GM12878 (cell line): ENCODE measurements at regions not wholly inside any gene's neighbourhood (a gene's known extent, or its start where the extent isn't known, plus 50 kb on each side); places are given as distances from the start of the nearest gene placed in this dataset.

ENCODE experiments used
- ATAC-seq: fragments of 200-7000 bp; cut with Tn5 transposase; 3 replicates; pipeline ENCODE4 v1.9.1; 2020; ENCODE audit warnings: mild to moderate bottlenecking, moderate library complexity
- BruUV-seq: library from RNA; stranded (reverse); fragments of 400-500 nt; replicated peaks from 2 replicates; lab custom pipeline; 2021; lab: Mats Ljungman, UMichigan
- CTCF ChIA-PET: fragments of 300-600 bp; sonication (Branson Sonifier 250); formaldehyde crosslinking; extraction: SDS; loops from one replicate; lab custom pipeline; 2021; ENCODE audit warnings: inconsistent platforms; lab: Yijun Ruan, JAX
- POLR2A ChIA-PET: fragments of 350-600 bp; formaldehyde crosslinking; extraction: SDS; loops from one replicate; lab custom pipeline; 2021; ENCODE audit warnings: inconsistent platforms; lab: Charles Lee
- RAD21 ChIA-PET: fragments of 300-600 bp; sonication (Branson Sonifier 250); formaldehyde crosslinking; loops from one replicate; lab custom pipeline; 2023; ENCODE audit warnings: antibody characterized with exemption; ENCODE audit not compliant: unreplicated experiment; lab: Charles Lee
- SMC1A ChIA-PET: fragments of 300-600 bp; sonication (Branson Sonifier 250); formaldehyde crosslinking; loops from one replicate; lab custom pipeline; 2023; ENCODE audit not compliant: unreplicated experiment, uncharacterized antibody; lab: Charles Lee
- DNase-seq: peaks from one replicate; pipeline ENCODE4 v3.0.0-alpha.2; 2011; ENCODE audit warnings: low read depth, low spot score
- FAIRE-seq: peaks from 3 replicates; lab custom pipeline; 2011; peaks lifted over from hg19 to GRCh38; lab: Jason Lieb, UNC
- H2AFZ ChIP-seq: 2 replicates; pipeline ENCODE4 v1.6.0; 2011; ENCODE audit warnings: low read depth, low read length, control low read depth; ENCODE audit not compliant: control insufficient read depth
- H3K27ac ChIP-seq: 2 replicates; pipeline ENCODE4 v1.5.1; 2011; ENCODE audit warnings: control low read depth; ENCODE audit not compliant: control insufficient read depth, insufficient read depth
- H3K27me3 ChIP-seq, 2 experiments: replicated peaks in 1 of 2; 2 replicates each; pipeline versions ENCODE4 v1.6.0 to v1.6.1; 2011; ENCODE audit warnings: low read length in 1 of 2; ENCODE audit not compliant: control insufficient read depth in 2 of 2, insufficient read depth in 2 of 2
- H3K36me3 ChIP-seq, 2 experiments: 2 replicates each; pipeline ENCODE4 v1.5.1; 2011; ENCODE audit warnings: low read length in 1 of 2; ENCODE audit not compliant: control insufficient read depth in 2 of 2, insufficient read depth in 2 of 2
- H3K4me1 ChIP-seq: 2 replicates; pipeline ENCODE4 v1.6.1; 2011; ENCODE audit warnings: mild to moderate bottlenecking, low read length, moderate library complexity, mixed read lengths; ENCODE audit not compliant: control insufficient read depth, insufficient read depth
- H3K4me2 ChIP-seq: 2 replicates; pipeline ENCODE4 v1.6.0; 2011; ENCODE audit warnings: control low read depth; ENCODE audit not compliant: control insufficient read depth, insufficient read depth
- H3K4me3 ChIP-seq: fragments of 200-600 bp; sonication (generic); 2 replicates; pipeline ENCODE4 v1.5.1; 2016
- H3K79me2 ChIP-seq: 2 replicates; pipeline ENCODE4 v1.6.0; 2011; ENCODE audit warnings: low read length; ENCODE audit not compliant: control insufficient read depth, insufficient read depth
- H3K9ac ChIP-seq: 2 replicates; pipeline ENCODE4 v1.8.0; 2011; ENCODE audit warnings: low read length, control low read depth, mixed read lengths; ENCODE audit not compliant: control insufficient read depth, insufficient read depth
- H3K9me3 ChIP-seq: replicated peaks from 3 replicates; pipeline ENCODE4 v1.5.1; 2011; ENCODE audit warnings: mild to moderate bottlenecking, low read length; ENCODE audit not compliant: control insufficient read depth, insufficient read depth
- H4K20me1 ChIP-seq: 2 replicates; pipeline ENCODE4 v1.6.0; 2011; ENCODE audit not compliant: control insufficient read depth, insufficient read depth
- CEBPB ChIP-seq, 2 experiments: fragments of 150-350 bp in 1 of 2; IDR thresholded peaks; 2 replicates each; pipeline ENCODE4 v1.6.1; 2012 to 2014; ENCODE audit warnings: low read depth in 2 of 2, low read length in 2 of 2, borderline replicate concordance in 1 of 2, inconsistent platforms in 1 of 2
- FOXM1 ChIP-seq: IDR thresholded peaks from 2 replicates; pipeline ENCODE4 v1.6.1; 2012; ENCODE audit warnings: low read depth, mild to moderate bottlenecking, inconsistent platforms, low read length, moderate library complexity
- KDM1A ChIP-seq: fragments of 200-600 bp; sonication (generic); IDR thresholded peaks from 2 replicates; pipeline ENCODE4 v1.6.1; 2016; ENCODE audit warnings: borderline replicate concordance
- MXI1 ChIP-seq: fragments of 150-350 bp; IDR thresholded peaks from 2 replicates; pipeline ENCODE4 v1.6.1; 2011; ENCODE audit warnings: low read depth, mild to moderate bottlenecking, inconsistent platforms, low read length, improper control_type of control experiment
- NFYA ChIP-seq: IDR thresholded peaks from 2 replicates; pipeline ENCODE4 v1.6.1; 2011; ENCODE audit warnings: low read depth, mild to moderate bottlenecking, low read length, improper control_type of control experiment, borderline replicate concordance
- ZNF622 ChIP-seq: fragments of 450-650 bp; IDR thresholded peaks from 2 replicates; pipeline ENCODE4 v1.6.1; 2017; ENCODE audit warnings: mild to moderate bottlenecking, inconsistent platforms
- WGBS: methylation state at CpG from one replicate; pipeline ENCODE4 v1.1.6; 2016; ENCODE audit warnings: low lambda C conversion rate; ENCODE audit not compliant: insufficient replicate concordance, insufficient coverage; ENCODE audit errors: missing lambda C conversion rate; 5-methylcytosine and 5-hydroxymethylcytosine counted together
- in situ Hi-C: fragments of 300-500 bp; cut with MboI; formaldehyde crosslinking; loops from 9 replicates; pipeline ENCODE4 v1.14.3; 2018; ENCODE audit warnings: mixed read lengths
- intact Hi-C: fragments of 100-400 bp; cut with micrococcal nuclease; formaldehyde crosslinking; loops from one replicate; pipeline ENCODE4 v1.14.2; 2022; ENCODE audit not compliant: unreplicated experiment
- TF ChIP-seq, protein P1 (sequence below): fragments of 450-650 bp; IDR thresholded peaks from 2 replicates; pipeline ENCODE4 v1.6.1; 2017; ENCODE audit warnings: mild to moderate bottlenecking, moderate library complexity
- TF ChIP-seq, protein P2 (sequence below): IDR thresholded peaks from 2 replicates; pipeline ENCODE4 v1.6.1; 2012; ENCODE audit warnings: low read depth, low read length, improper control_type of control experiment
- TF ChIP-seq, protein P3 (sequence below): IDR thresholded peaks from 2 replicates; pipeline ENCODE4 v1.6.1; 2011; ENCODE audit warnings: borderline replicate concordance, low read depth, mild to moderate bottlenecking, moderate library complexity, mixed read lengths, low read length; ENCODE audit not compliant: insufficient read depth; ENCODE audit errors: extremely low read length

DNA sequence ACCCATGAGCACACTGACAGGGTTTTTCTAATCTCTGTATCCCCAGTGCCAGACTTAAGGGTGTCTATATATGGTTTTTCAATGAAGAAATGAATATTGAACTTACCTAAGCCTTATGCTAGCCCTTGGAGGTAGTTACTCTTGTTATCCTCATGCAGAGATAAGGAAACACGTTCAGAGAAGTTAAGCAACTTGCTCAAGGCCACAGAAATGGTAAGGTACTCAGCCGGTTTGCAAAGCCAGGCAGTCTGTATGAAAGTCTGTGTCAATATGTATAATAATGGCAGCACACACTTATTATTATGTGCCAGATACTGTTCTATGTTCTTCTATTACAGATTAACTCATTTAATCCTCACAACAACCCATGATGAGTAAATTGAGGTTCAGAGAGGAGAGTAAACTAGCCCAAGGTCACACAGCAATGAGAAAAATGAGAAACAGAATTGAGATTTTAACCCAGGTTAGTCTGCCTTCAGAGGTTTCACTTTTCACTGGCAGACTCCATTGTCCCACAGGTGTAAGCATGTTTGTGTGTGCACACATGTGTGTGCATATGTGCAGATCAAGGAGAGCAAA lies 54.6 kb upstream of the CSF3R start:
- Histone ChIP-seq H3K27ac (no peak overlapping the region), H3K79me2 (no peaks in the 10 kb centered on the region), H3K9ac (no peak overlapping the region), H3K36me3 (no peaks in the 10 kb centered on the region), H3K4me3 (no peak overlapping the region), H3K27me3 (no peaks in the 10 kb centered on the region), H3K9me3 (no peaks in the 10 kb centered on the region), H3K4me1 (no peaks in the 10 kb centered on the region), H4K20me1 (no peaks in the 10 kb centered on the region), H2AFZ (no peak overlapping the region), H3K4me2 (no peak overlapping the region)
- DNase-seq (no peak), ATAC-seq (no peak), FAIRE-seq (no peak)
- POLR2A ChIA-PET, result no interaction called here
- SMC1A ChIA-PET, result no interaction called here
- CTCF ChIA-PET, result no interaction called here
- intact Hi-C loops (no loop called here), in situ Hi-C loops (no loop called here)
- BruUV-seq, result no TSS peak
- WGBS, result 30% methylated on average over 2 of the region's 2 CpGs
- TF ChIP-seq, protein P1, sequence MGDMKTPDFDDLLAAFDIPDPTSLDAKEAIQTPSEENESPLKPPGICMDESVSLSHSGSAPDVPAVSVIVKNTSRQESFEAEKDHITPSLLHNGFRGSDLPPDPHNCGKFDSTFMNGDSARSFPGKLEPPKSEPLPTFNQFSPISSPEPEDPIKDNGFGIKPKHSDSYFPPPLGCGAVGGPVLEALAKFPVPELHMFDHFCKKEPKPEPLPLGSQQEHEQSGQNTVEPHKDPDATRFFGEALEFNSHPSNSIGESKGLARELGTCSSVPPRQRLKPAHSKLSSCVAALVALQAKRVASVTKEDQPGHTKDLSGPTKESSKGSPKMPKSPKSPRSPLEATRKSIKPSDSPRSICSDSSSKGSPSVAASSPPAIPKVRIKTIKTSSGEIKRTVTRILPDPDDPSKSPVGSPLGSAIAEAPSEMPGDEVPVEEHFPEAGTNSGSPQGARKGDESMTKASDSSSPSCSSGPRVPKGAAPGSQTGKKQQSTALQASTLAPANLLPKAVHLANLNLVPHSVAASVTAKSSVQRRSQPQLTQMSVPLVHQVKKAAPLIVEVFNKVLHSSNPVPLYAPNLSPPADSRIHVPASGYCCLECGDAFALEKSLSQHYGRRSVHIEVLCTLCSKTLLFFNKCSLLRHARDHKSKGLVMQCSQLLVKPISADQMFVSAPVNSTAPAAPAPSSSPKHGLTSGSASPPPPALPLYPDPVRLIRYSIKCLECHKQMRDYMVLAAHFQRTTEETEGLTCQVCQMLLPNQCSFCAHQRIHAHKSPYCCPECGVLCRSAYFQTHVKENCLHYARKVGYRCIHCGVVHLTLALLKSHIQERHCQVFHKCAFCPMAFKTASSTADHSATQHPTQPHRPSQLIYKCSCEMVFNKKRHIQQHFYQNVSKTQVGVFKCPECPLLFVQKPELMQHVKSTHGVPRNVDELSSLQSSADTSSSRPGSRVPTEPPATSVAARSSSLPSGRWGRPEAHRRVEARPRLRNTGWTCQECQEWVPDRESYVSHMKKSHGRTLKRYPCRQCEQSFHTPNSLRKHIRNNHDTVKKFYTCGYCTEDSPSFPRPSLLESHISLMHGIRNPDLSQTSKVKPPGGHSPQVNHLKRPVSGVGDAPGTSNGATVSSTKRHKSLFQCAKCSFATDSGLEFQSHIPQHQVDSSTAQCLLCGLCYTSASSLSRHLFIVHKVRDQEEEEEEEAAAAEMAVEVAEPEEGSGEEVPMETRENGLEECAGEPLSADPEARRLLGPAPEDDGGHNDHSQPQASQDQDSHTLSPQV, result no peak
- no peak for TF ChIP-seq FOXM1
- TF ChIP-seq CEBPB (IDR thresholded peaks at IDR 0.05; ENCODE audit: borderline replicate concordance in 1 of 2, low read depth in 2 of 2, low read length in 2 of 2), result no peak
- no peak for TF ChIP-seq ZNF622
- TF ChIP-seq, protein P2, sequence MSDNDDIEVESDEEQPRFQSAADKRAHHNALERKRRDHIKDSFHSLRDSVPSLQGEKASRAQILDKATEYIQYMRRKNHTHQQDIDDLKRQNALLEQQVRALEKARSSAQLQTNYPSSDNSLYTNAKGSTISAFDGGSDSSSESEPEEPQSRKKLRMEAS, result no peak
- TF ChIP-seq, protein P3, sequence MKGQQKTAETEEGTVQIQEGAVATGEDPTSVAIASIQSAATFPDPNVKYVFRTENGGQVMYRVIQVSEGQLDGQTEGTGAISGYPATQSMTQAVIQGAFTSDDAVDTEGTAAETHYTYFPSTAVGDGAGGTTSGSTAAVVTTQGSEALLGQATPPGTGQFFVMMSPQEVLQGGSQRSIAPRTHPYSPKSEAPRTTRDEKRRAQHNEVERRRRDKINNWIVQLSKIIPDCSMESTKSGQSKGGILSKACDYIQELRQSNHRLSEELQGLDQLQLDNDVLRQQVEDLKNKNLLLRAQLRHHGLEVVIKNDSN, result no peak
- TF ChIP-seq KDM1A, result no peak
- no peak for TF ChIP-seq NFYA
- TF ChIP-seq MXI1, result no peak
- RAD21 ChIA-PET, result no interaction called here
